ENCODE measurements at regions not wholly inside any gene's neighbourhood (a gene's known extent, or its start where the extent isn't known, plus 50 kb on each side); places are given as distances from the start of the nearest gene placed in this dataset.

DNA sequence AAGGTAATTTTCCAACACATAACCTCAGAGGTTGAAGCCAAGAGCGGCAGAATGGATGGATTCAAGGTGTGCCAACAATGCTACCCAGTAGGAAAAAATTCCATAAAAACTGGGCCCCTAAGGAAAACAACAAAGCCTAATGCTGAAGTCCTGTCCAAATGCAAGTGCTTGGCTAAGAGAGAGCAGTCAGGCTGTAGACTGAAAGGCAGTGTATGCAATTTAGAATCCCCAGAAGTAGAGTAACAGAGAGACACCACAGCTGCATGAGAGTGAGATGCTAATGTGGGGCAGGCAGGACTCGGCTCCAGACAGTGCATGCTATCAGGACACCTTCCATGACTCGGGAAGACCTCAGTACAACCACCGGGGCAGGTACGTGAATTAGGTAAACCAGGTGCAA, 124.5 kb downstream of the ZFAND4 start:
- TF ChIP-seq, protein P1, sequence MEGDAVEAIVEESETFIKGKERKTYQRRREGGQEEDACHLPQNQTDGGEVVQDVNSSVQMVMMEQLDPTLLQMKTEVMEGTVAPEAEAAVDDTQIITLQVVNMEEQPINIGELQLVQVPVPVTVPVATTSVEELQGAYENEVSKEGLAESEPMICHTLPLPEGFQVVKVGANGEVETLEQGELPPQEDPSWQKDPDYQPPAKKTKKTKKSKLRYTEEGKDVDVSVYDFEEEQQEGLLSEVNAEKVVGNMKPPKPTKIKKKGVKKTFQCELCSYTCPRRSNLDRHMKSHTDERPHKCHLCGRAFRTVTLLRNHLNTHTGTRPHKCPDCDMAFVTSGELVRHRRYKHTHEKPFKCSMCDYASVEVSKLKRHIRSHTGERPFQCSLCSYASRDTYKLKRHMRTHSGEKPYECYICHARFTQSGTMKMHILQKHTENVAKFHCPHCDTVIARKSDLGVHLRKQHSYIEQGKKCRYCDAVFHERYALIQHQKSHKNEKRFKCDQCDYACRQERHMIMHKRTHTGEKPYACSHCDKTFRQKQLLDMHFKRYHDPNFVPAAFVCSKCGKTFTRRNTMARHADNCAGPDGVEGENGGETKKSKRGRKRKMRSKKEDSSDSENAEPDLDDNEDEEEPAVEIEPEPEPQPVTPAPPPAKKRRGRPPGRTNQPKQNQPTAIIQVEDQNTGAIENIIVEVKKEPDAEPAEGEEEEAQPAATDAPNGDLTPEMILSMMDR (conservative IDR thresholded peaks at IDR 0.05; ENCODE audit: low read length) = no peak
- no peak for TF ChIP-seq EZH2phosphoT487 (IDR thresholded peaks at IDR 0.05; ENCODE audit: borderline replicate concordance)
